GM12874 (cell line): ENCODE measurements at regions not wholly inside any gene's neighbourhood (a gene's known extent, or its start where the extent isn't known, plus 50 kb on each side); places are given as distances from the start of the nearest gene placed in this dataset.

Source experiments
- TF ChIP-seq, protein P1 (sequence below): IDR thresholded peaks from 2 replicates; pipeline ENCODE4 v1.5.1; 2011; ENCODE audit warnings: low read depth, mild to moderate bottlenecking, control low read depth, low read length, moderate library complexity; ENCODE audit not compliant: insufficient read depth

DNA sequence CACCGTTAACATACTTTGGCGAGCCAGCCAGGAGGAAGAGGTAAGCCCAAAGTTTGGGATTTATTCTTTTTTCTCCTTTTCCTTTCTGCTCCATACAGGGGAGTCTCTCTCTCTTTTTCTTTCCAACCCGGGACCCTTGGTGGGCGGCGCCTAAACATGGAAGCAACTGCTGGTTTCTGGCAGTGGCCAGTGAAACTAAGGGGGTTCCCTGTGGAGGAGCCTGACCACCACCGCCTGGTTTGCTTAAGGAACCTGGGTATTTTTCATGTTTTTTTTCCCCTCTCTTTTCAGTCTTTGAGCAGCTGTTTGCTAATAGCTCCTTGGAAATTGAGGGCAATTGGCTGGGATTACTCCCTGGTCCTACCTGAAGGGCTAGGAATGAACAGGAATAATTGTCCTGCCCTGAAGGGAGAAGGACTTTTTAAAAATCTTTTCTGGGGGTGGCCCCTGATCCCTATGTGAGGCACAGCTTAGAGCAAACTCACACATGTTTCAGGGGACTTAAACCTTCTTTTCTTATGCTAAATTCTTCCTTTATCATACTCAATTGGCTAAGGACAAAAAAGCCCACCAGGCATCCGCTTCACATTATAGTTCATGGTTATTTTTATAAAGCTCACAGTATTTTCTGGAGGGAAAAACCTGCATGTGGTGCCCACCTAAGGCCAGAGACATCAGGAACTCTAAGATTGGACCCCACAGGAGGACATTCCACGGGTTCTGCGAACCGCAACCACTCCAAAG, 61.3 kb upstream of the PLD5 start:
- TF ChIP-seq, protein P1, sequence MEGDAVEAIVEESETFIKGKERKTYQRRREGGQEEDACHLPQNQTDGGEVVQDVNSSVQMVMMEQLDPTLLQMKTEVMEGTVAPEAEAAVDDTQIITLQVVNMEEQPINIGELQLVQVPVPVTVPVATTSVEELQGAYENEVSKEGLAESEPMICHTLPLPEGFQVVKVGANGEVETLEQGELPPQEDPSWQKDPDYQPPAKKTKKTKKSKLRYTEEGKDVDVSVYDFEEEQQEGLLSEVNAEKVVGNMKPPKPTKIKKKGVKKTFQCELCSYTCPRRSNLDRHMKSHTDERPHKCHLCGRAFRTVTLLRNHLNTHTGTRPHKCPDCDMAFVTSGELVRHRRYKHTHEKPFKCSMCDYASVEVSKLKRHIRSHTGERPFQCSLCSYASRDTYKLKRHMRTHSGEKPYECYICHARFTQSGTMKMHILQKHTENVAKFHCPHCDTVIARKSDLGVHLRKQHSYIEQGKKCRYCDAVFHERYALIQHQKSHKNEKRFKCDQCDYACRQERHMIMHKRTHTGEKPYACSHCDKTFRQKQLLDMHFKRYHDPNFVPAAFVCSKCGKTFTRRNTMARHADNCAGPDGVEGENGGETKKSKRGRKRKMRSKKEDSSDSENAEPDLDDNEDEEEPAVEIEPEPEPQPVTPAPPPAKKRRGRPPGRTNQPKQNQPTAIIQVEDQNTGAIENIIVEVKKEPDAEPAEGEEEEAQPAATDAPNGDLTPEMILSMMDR: no peak

DNA sequence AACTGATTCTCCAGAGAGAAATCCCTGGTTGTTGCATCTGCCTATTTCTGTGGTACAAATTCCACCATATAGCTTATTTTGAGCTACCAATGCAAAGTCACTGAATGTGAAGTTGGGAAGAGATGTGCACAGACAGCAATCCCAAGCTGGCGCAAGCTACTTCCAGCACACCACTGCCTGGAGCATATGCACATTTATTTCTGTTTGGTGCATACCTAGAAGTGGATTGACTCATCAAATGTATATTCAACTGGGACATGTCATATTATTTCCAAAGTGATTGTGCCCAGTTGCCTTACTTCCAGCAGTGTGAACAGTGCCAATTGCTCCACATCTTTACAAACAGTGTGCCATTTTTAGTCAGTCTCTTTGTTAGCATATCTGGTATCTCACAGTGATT, 58.2 kb upstream of the PLD5 start:
- TF ChIP-seq, protein P1: no peak

DNA sequence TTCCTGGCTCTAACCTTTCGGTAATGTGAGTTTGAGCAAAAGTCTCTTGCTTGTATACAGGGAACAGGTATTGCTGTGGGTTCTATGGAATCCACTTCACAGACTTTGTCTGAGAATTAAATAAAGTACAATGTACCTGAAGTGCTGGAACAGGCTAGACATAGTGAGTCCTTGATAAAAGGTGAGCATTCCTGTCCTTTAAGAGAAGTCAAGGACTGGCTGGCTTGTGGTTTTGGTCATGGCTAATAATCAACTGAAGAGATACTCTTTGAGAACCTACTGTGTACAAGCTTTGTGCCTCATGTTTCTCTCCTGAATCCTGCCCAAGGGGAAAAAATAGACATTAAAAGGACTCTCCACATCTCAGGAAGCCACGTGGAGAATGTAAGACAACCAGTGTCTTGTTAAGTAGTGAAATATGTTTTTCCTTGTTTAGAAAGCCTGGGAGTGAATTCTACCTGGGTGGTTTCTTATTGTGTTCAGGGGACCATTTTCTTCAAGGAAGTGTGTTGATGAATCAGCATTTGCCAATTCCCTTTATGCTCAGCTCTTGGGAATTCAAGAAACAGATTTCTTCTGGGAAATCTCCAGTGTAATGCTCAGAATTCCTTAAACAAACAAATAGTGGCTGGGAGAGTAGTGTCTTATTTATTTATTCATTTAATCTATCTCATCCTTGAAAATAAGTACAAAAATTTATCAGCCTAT, 55.2 kb upstream of the PLD5 start:
- TF ChIP-seq, protein P1: no peak
